GM19468 (cell line): ENCODE measurements at regions not wholly inside any gene's neighbourhood (a gene's known extent, or its start where the extent isn't known, plus 50 kb on each side); places are given as distances from the start of the nearest gene placed in this dataset.

Source experiments
- ATAC-seq: cut with Tn5 transposase; IDR thresholded peaks from one replicate; pipeline ENCODE4 v1.9.1; 2021; ENCODE audit warnings: mild to moderate bottlenecking, moderate library complexity, moderate number of reproducible peaks; ENCODE audit not compliant: unreplicated experiment; ENCODE audit errors: extremely low read depth

- no peak for ATAC-seq
Measured at GRCh38 chr10:10533437-10533836, 484.2 kb upstream of the CELF2 start.

- ATAC-seq: no peak
Measured at GRCh38 chr10:10538326-10538725, 479.3 kb upstream of the CELF2 start.

- ATAC-seq: no peak
Measured at GRCh38 chr10:10540398-10540797, 477.3 kb upstream of the CELF2 start.

GRCh38 chr10:10542477-10542876 is 475.2 kb upstream of the CELF2 start:
- no peak for ATAC-seq

- no peak for ATAC-seq
Measured at GRCh38 chr10:10544890-10545289, 472.8 kb upstream of the CELF2 start.

- no peak for ATAC-seq
Measured at GRCh38 chr10:10545771-10546170, 471.9 kb upstream of the CELF2 start.

GRCh38 chr10:10551596-10552301 is 465.9 kb upstream of the CELF2 start:
- no peak for ATAC-seq

- ATAC-seq: no peak
Measured at GRCh38 chr10:10552948-10553347, 464.7 kb upstream of the CELF2 start.

- ATAC-seq: no peak
Measured at GRCh38 chr10:10564081-10564794, 453.4 kb upstream of the CELF2 start.

- ATAC-seq: no peak
Measured at GRCh38 chr10:10576937-10577336, 440.7 kb upstream of the CELF2 start.

- ATAC-seq: no peak
Measured at GRCh38 chr10:10579709-10580108, 438.0 kb upstream of the CELF2 start.

- no peak for ATAC-seq
Measured at GRCh38 chr10:10584161-10584560, 433.5 kb upstream of the CELF2 start.

- no peak for ATAC-seq
Measured at GRCh38 chr10:10587744-10588393, 429.8 kb upstream of the CELF2 start.

- ATAC-seq: no peak
Measured at GRCh38 chr10:10589540-10590303, 427.9 kb upstream of the CELF2 start.

GRCh38 chr10:10591715-10592341 is 425.8 kb upstream of the CELF2 start:
- ATAC-seq: no peak

GRCh38 chr10:10596256-10596655 is 421.4 kb upstream of the CELF2 start:
- ATAC-seq: no peak

GRCh38 chr10:10598297-10598696 is 419.4 kb upstream of the CELF2 start:
- no peak for ATAC-seq

- ATAC-seq: no peak
Measured at GRCh38 chr10:10600004-10600403, 417.7 kb upstream of the CELF2 start.

GRCh38 chr10:10605551-10606081 is 412.1 kb upstream of the CELF2 start:
- ATAC-seq: no peak

GRCh38 chr10:10609379-10609955 is 408.2 kb upstream of the CELF2 start:
- ATAC-seq: no peak
